ENCODE measurements at regions not wholly inside any gene's neighbourhood (a gene's known extent, or its start where the extent isn't known, plus 50 kb on each side); places are given as distances from the start of the nearest gene placed in this dataset.
"Not testable (repeated sequence)": the region's sequence is repeated elsewhere in the genome, so short reads cannot be mapped to it uniquely, and the experiment has no call there.

DNA sequence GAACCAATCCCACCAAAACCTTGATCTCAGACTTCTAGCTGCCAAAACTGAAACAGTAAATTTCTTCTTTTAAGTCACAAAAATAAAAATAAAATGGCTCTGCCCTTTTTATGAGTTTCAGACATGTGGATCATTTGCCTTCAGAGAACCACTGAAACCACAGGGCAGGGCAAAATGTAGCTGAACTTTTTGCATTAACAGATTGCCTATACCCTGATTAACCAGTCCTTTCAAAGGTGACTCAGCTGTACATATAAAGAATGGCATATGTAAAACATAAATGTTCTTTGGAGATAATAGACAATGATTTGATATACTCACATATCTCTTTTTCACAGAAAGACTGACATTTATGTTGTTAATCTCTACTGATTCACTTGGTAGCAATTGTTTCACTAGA lies 187.1 kb upstream of the GRIN3A start:
- DNase-seq (ENCODE audit: extremely low read depth, insufficient read length), result no peak
- TF ChIP-seq, protein P1, sequence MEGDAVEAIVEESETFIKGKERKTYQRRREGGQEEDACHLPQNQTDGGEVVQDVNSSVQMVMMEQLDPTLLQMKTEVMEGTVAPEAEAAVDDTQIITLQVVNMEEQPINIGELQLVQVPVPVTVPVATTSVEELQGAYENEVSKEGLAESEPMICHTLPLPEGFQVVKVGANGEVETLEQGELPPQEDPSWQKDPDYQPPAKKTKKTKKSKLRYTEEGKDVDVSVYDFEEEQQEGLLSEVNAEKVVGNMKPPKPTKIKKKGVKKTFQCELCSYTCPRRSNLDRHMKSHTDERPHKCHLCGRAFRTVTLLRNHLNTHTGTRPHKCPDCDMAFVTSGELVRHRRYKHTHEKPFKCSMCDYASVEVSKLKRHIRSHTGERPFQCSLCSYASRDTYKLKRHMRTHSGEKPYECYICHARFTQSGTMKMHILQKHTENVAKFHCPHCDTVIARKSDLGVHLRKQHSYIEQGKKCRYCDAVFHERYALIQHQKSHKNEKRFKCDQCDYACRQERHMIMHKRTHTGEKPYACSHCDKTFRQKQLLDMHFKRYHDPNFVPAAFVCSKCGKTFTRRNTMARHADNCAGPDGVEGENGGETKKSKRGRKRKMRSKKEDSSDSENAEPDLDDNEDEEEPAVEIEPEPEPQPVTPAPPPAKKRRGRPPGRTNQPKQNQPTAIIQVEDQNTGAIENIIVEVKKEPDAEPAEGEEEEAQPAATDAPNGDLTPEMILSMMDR (IDR thresholded peaks at IDR 0.05; ENCODE audit: insufficient read depth, low read length, poor library complexity, severe bottlenecking), result no peak
- Histone ChIP-seq H3K27me3 (replicated peaks; ENCODE audit: control insufficient read depth, insufficient read depth, low read length) (no peaks in the 10 kb centered on the region), H3K36me3 (ENCODE audit: control insufficient read depth, insufficient read depth, low read length) (no peaks in the 10 kb centered on the region), H3K4me3 (replicated peaks; ENCODE audit: low read depth, low read length) (no peak overlapping the region)

- TF ChIP-seq, protein P1 (IDR thresholded peaks at IDR 0.05; ENCODE audit: insufficient read depth, low read length, poor library complexity, severe bottlenecking), result no peak
- no peak overlapping the region for H3K4me3 ChIP-seq (replicated peaks; ENCODE audit: low read depth, low read length)
- no peak for DNase-seq (ENCODE audit: extremely low read depth, insufficient read length)
- H3K27me3 ChIP-seq (replicated peaks; ENCODE audit: control insufficient read depth, insufficient read depth, low read length), result no peaks in the 10 kb centered on the region
- no peaks in the 10 kb centered on the region for H3K36me3 ChIP-seq (ENCODE audit: control insufficient read depth, insufficient read depth, low read length)
These were observed 185.0 kb upstream of the GRIN3A start for GRCh38 chr9:101923451-101923850.

DNA sequence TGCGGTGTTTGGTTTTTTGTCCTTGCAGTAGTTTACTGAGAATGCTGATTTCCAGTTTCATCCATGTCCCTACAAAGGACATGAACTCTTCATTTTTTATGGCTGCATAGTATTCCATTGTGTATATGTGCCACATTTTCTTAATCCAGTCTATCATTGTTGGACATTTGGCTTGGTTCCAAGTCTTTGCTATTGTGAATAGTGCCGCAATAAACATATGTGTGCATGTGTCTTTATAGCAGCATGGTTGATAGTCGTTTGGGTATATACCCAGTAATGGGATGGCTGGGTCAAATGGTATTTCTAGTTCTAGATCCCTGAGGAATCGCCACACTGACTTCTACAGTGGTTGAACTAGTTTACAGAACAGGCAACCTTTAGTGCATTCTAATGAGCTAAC lies 178.5 kb upstream of the GRIN3A start:
- not testable (repeated sequence) for DNase-seq (ENCODE audit: extremely low read depth, insufficient read length); H3K36me3 ChIP-seq (ENCODE audit: control insufficient read depth, insufficient read depth, low read length); H3K4me3 ChIP-seq (replicated peaks; ENCODE audit: low read depth, low read length); H3K27me3 ChIP-seq (replicated peaks; ENCODE audit: control insufficient read depth, insufficient read depth, low read length)

- Histone ChIP-seq H3K27me3 (replicated peaks; ENCODE audit: control insufficient read depth, insufficient read depth, low read length) (no peaks in the 10 kb centered on the region), H3K4me3 (replicated peaks; ENCODE audit: low read depth, low read length) (no peak overlapping the region), H3K36me3 (ENCODE audit: control insufficient read depth, insufficient read depth, low read length) (no peaks in the 10 kb centered on the region)
- no peak for DNase-seq (ENCODE audit: extremely low read depth, insufficient read length)
- TF ChIP-seq, protein P1 (IDR thresholded peaks at IDR 0.05; ENCODE audit: insufficient read depth, low read length, poor library complexity, severe bottlenecking), result no peak
These were observed 177.0 kb upstream of the GRIN3A start for GRCh38 chr9:101915482-101915881.

DNA sequence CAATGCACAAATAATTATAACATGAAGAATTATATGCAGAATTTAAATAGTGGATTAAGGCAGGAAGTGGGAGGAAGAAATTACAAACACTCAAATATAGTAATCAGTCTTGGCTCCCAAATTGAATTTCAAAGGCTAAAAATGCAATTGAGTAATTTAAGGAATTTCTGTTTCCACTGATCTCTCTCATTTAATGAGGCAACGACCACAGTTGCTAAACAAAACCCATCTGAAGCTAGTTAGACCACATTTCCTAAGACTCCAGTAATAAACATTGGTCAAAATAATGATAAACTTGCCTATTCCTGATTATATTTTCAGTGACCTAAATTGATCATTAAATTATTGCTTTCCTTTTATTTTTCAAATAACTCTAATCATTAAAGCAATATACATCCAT lies 174.3 kb upstream of the GRIN3A start:
- no peaks in the 10 kb centered on the region for H3K27me3 ChIP-seq (replicated peaks; ENCODE audit: control insufficient read depth, insufficient read depth, low read length)
- no peak overlapping the region for H3K4me3 ChIP-seq (replicated peaks; ENCODE audit: low read depth, low read length)
- no peak for DNase-seq (ENCODE audit: extremely low read depth, insufficient read length)
- TF ChIP-seq, protein P1 (IDR thresholded peaks at IDR 0.05; ENCODE audit: insufficient read depth, low read length, poor library complexity, severe bottlenecking), result no peak
- H3K36me3 ChIP-seq (ENCODE audit: control insufficient read depth, insufficient read depth, low read length), result no peaks in the 10 kb centered on the region

DNA sequence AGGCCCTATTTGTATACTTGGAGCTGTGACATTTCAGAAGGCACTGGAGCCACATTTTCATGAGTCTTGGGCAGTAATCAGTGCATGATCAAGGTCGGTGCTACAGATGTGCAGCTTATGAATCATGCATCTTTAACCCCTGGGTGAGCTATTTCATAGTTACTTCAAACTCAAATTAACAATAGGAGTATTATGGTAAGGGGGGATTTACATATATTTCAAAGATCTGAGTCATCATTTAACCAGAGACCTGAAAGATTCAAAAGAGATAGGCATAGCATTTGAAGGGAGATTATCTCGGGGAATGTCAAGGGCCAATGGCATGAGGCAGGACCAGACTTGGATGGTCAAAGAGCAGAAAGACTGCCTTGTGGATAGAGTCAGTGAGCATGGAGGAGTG lies 169.0 kb upstream of the GRIN3A start:
- Histone ChIP-seq H3K36me3 (ENCODE audit: control insufficient read depth, insufficient read depth, low read length) (no peaks in the 10 kb centered on the region), H3K4me3 (replicated peaks; ENCODE audit: low read depth, low read length) (no peak overlapping the region), H3K27me3 (replicated peaks; ENCODE audit: control insufficient read depth, insufficient read depth, low read length) (no peaks in the 10 kb centered on the region)
- TF ChIP-seq, protein P1 (IDR thresholded peaks at IDR 0.05; ENCODE audit: insufficient read depth, low read length, poor library complexity, severe bottlenecking), result no peak
- DNase-seq (ENCODE audit: extremely low read depth, insufficient read length), result no peak

All from GM06990 (cell line).